GM19468 (cell line): ENCODE measurements at regions not wholly inside any gene's neighbourhood (a gene's known extent, or its start where the extent isn't known, plus 50 kb on each side); places are given as distances from the start of the nearest gene placed in this dataset.

Source experiments
- ATAC-seq: cut with Tn5 transposase; IDR thresholded peaks from one replicate; pipeline ENCODE4 v1.9.1; 2021; ENCODE audit warnings: mild to moderate bottlenecking, moderate library complexity, moderate number of reproducible peaks; ENCODE audit not compliant: unreplicated experiment; ENCODE audit errors: extremely low read depth

DNA sequence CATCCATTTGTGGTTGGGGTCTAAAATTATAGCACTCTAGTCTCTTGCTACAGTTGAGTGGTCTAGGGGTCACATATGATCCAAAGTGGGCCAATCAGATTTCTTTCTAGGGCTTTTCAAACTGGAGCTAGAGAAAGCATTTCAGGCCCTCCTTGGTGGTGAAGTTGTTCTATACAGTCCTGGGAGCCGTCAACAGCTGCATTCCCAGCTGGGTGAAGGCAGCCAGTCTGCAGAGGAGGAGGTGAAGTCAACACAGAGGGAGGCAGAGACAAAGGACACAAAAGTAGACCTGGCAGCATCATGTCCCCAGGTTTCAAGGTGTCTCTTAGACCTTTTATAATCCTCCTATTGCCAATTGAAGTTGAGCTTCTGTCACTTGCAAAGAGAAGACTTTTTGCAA lies 518.2 kb downstream of the BNC2 start:
- ATAC-seq: no peak

DNA sequence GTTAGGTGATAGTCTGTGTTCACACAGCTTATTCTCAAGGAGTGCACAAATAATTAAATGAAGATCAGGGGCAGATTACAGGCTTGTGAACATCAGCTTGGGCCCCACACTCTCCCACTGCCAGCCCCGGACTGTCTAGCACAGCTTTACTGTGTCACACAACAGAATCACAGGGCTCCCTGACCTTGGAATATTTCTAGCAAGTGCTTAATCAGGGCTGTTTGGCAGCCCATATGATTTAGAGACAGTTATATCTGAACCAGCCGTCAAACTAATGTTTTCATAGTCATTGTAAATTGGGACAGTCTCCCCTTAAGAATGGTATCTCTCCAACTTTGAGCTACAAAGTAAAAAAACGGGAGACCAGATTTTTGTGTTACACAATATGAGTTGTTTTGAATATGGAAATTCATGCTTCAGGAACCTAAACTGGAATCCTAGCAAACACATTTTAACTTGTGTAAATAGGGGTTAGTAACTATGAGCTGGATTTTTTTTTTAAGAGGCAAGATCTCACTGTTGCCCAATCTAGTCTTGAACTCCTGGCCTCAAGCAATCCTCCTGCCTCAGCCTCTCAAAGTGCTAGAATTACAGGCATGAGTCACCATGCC lies 517.6 kb downstream of the BNC2 start:
- no peak for ATAC-seq

DNA sequence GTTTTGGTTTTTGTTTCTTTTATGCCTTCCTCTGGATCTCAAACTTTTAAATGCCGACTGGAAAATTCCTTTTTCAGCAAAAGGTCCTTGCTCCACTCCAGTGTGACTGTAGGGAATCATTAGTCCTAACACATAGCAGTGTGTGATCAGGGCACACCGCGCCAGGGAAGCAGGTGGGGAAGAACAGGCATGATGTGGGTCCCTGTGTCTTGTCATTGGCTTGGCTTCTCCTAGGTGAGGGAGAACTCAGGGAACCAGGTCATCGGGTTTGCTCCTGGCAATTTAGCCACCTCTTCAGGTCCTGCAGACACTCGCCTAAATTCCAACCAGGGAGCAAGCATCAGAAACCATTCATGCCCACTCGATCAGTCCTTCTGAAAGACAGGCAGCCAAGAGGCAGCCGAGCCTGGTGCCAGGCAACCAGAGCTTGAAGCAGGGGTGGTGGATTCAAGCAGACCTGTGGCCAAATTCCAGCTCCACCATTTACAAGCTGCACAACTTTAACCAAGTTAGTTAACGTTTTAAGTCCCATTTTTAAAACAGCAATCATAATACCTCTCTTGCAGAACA lies 514.2 kb downstream of the BNC2 start:
- ATAC-seq: no peak

DNA sequence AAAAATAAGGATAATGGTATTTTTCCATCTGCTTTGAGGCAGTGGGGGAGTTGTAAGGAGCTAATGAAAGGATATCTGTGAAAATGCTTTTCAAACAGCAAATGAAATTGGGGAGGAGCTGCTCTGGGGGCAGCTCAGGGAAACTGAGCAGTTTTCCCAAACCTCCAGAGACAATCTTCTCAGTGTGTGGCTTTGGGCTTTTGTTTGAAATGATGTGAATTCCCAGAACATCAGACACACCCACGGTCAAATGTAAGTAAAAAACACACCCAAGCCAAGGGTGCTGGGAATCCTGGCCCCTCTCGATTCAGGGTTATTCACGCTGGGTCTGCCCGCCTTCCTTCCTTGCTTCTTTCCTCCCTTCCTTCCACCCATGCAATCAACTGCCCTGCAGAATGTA lies 512.6 kb downstream of the BNC2 start:
- ATAC-seq: no peak

DNA sequence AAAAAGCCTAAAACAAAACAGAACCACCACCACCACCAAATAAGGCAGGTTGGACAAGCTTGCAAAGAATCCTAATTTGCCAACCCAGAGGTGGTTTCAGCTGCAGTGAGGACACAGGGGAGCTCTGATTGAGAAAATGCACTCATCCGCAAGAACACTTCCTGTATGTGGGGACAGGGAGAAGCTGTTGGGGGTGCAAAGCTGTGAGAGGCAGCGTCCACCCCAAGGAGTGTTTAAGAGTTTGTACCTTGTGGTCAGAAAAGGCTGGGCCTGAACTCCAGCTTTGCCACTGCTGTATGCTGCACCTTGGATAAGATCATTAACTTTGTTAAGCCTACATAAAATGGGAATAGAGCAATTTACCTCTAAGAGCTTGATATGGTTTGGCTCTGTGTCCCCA lies 511.7 kb downstream of the BNC2 start:
- ATAC-seq: no peak
